ENCODE measurements at regions not wholly inside any gene's neighbourhood (a gene's known extent, or its start where the extent isn't known, plus 50 kb on each side); places are given as distances from the start of the nearest gene placed in this dataset.

GRCh38 chr5:67978171-67978570 is 237.4 kb upstream of the PIK3R1 start:
- no peak for TF ChIP-seq POLR2A (IDR thresholded peaks at IDR 0.05; ENCODE audit: low read depth, low read length)
- no peak for TF ChIP-seq POLR2AphosphoS5 (IDR thresholded peaks at IDR 0.05; ENCODE audit: low read depth, low read length)
- no peak for TF ChIP-seq TAF1 (IDR thresholded peaks at IDR 0.05; ENCODE audit: borderline replicate concordance, low read depth, low read length)
